ENCODE measurements at regions not wholly inside any gene's neighbourhood (a gene's known extent, or its start where the extent isn't known, plus 50 kb on each side); places are given as distances from the start of the nearest gene placed in this dataset.

- no peak for FAIRE-seq
These were observed 622.6 kb downstream of the AACS start for GRCh38 chr12:125687820-125688219.

GRCh38 chr12:125688223-125688622 is 623.0 kb downstream of the AACS start:
- FAIRE-seq = no peak

GRCh38 chr12:125688881-125689280 is 623.6 kb downstream of the AACS start:
- no peak for FAIRE-seq

- FAIRE-seq = no peak
These were observed 624.6 kb downstream of the AACS start for GRCh38 chr12:125689576-125690410.

GRCh38 chr12:125690841-125691240 is 625.6 kb downstream of the AACS start:
- no peak for FAIRE-seq

GRCh38 chr12:125696054-125696453 is 630.8 kb downstream of the AACS start:
- FAIRE-seq = no peak

GRCh38 chr12:125704803-125705202 is 639.6 kb downstream of the AACS start:
- no peak for FAIRE-seq

GRCh38 chr12:125720961-125721360 is 655.7 kb downstream of the AACS start:
- no peak for FAIRE-seq

GRCh38 chr12:125734137-125734536 is 668.9 kb downstream of the AACS start:
- FAIRE-seq = no peak

- FAIRE-seq = no peak
These were observed 673.0 kb downstream of the AACS start for GRCh38 chr12:125738211-125738610.

GRCh38 chr12:125742413-125742812 is 677.2 kb downstream of the AACS start:
- FAIRE-seq = no peak

- FAIRE-seq = no peak
These were observed 679.0 kb downstream of the AACS start for GRCh38 chr12:125744201-125744600.

GRCh38 chr12:125755512-125755911 is 690.3 kb downstream of the AACS start:
- FAIRE-seq = no peak

- no peak for FAIRE-seq
These were observed 700.9 kb downstream of the AACS start for GRCh38 chr12:125766091-125766490.

GRCh38 chr12:125772403-125772802 is 707.2 kb downstream of the AACS start:
- no peak for FAIRE-seq

- no peak for FAIRE-seq
These were observed 707.9 kb downstream of the AACS start for GRCh38 chr12:125773033-125773640.

- no peak for FAIRE-seq
These were observed 710.3 kb downstream of the AACS start for GRCh38 chr12:125775507-125775906.

- no peak for FAIRE-seq
These were observed 711.0 kb downstream of the AACS start for GRCh38 chr12:125776212-125776611.

GRCh38 chr12:125786143-125786542 is 720.9 kb downstream of the AACS start:
- FAIRE-seq = no peak

GRCh38 chr12:125794401-125794800 is 729.2 kb downstream of the AACS start:
- FAIRE-seq = no peak

GRCh38 chr12:125797421-125798175 is 732.4 kb downstream of the AACS start:
- FAIRE-seq = no peak

GRCh38 chr12:125804660-125805059 is 739.4 kb downstream of the AACS start:
- FAIRE-seq = no peak

- FAIRE-seq = no peak
These were observed 759.0 kb downstream of the AACS start for GRCh38 chr12:125824276-125824675.

GRCh38 chr12:125835852-125836251 is 770.6 kb downstream of the AACS start:
- FAIRE-seq = no peak
